Stimulated activated CD8-positive, alpha-beta memory T cell treated with anti-CD3 and anti-CD28 coated beads, Interleukin-4, amount 100 ng/mL, for 48 hours (primary cell): ENCODE measurements at regions not wholly inside any gene's neighbourhood (a gene's known extent, or its start where the extent isn't known, plus 50 kb on each side); places are given as distances from the start of the nearest gene placed in this dataset.
"Not testable (repeated sequence)": the region's sequence is repeated elsewhere in the genome, so short reads cannot be mapped to it uniquely, and the experiment has no call there.

ENCODE experiments used
- DNase-seq: peaks from one replicate; pipeline ENCODE4 v3.0.0-alpha.2; 2020

- no peak for DNase-seq
These were observed 428.9 kb upstream of the B3GAT1 start for GRCh38 chr11:134840945-134841344.

- DNase-seq: not testable (repeated sequence)
These were observed 428.1 kb upstream of the B3GAT1 start for GRCh38 chr11:134840165-134840564.

GRCh38 chr11:134838708-134839107, 426.7 kb upstream of the B3GAT1 start:
- DNase-seq: no peak

GRCh38 chr11:134837887-134838232, 425.8 kb upstream of the B3GAT1 start:
- DNase-seq: no peak

- no peak for DNase-seq
These were observed 425.3 kb upstream of the B3GAT1 start for GRCh38 chr11:134837166-134837886.

- DNase-seq: no peak
These were observed 424.5 kb upstream of the B3GAT1 start for GRCh38 chr11:134836561-134836960.

- no peak for DNase-seq
These were observed 423.5 kb upstream of the B3GAT1 start for GRCh38 chr11:134835561-134835960.

GRCh38 chr11:134830312-134830711, 418.3 kb upstream of the B3GAT1 start:
- no peak for DNase-seq

GRCh38 chr11:134823970-134824369, 411.9 kb upstream of the B3GAT1 start:
- DNase-seq: no peak

GRCh38 chr11:134822897-134823296, 410.9 kb upstream of the B3GAT1 start:
- no peak for DNase-seq

- no peak for DNase-seq
These were observed 409.4 kb upstream of the B3GAT1 start for GRCh38 chr11:134821422-134821821.

- DNase-seq: no peak
These were observed 407.0 kb upstream of the B3GAT1 start for GRCh38 chr11:134819041-134819440.

GRCh38 chr11:134818516-134818915, 406.5 kb upstream of the B3GAT1 start:
- no peak for DNase-seq

- DNase-seq: no peak
These were observed 403.4 kb upstream of the B3GAT1 start for GRCh38 chr11:134815404-134815803.

GRCh38 chr11:134807997-134808396, 396.0 kb upstream of the B3GAT1 start:
- no peak for DNase-seq

GRCh38 chr11:134802598-134802997, 390.6 kb upstream of the B3GAT1 start:
- no peak for DNase-seq

GRCh38 chr11:134802116-134802515, 390.1 kb upstream of the B3GAT1 start:
- DNase-seq: no peak

GRCh38 chr11:134801570-134801969, 389.5 kb upstream of the B3GAT1 start:
- no peak for DNase-seq

- DNase-seq: no peak
These were observed 388.8 kb upstream of the B3GAT1 start for GRCh38 chr11:134800826-134801225.

- no peak for DNase-seq
These were observed 388.1 kb upstream of the B3GAT1 start for GRCh38 chr11:134800130-134800529.

GRCh38 chr11:134799386-134799785, 387.3 kb upstream of the B3GAT1 start:
- DNase-seq: no peak

- no peak for DNase-seq
These were observed 385.5 kb upstream of the B3GAT1 start for GRCh38 chr11:134797411-134798089.

GRCh38 chr11:134795017-134795416, 383.0 kb upstream of the B3GAT1 start:
- DNase-seq: no peak

GRCh38 chr11:134794192-134794591, 382.1 kb upstream of the B3GAT1 start:
- DNase-seq: no peak

GRCh38 chr11:134792677-134793076, 380.6 kb upstream of the B3GAT1 start:
- DNase-seq: no peak
